Dedifferentiated amniotic fluid mesenchymal stem cell (primary cell): ENCODE measurements at regions not wholly inside any gene's neighbourhood (a gene's known extent, or its start where the extent isn't known, plus 50 kb on each side); places are given as distances from the start of the nearest gene placed in this dataset.
"Not testable (repeated sequence)": the region's sequence is repeated elsewhere in the genome, so short reads cannot be mapped to it uniquely, and the experiment has no call there.

Source experiments
- DNase-seq: peaks from one replicate; pipeline ENCODE4 v3.0.0-alpha.2; 2016; ENCODE audit errors: extremely low spot score

GRCh38 chr4:94014484-94015136 is 186.1 kb downstream of the ATOH1 start:
- DNase-seq = no peak

- DNase-seq = no peak
These were observed 187.4 kb downstream of the ATOH1 start for GRCh38 chr4:94015956-94016355.

- DNase-seq = peak; percentile 17
These were observed 174.9 kb upstream of the SMARCAD1 start for GRCh38 chr4:94032754-94033153.

GRCh38 chr4:94036964-94037363 is 170.7 kb upstream of the SMARCAD1 start:
- DNase-seq = no peak

GRCh38 chr4:94038195-94038594 is 169.5 kb upstream of the SMARCAD1 start:
- DNase-seq = no peak

- no peak for DNase-seq
These were observed 168.4 kb upstream of the SMARCAD1 start for GRCh38 chr4:94039226-94039625.

- not testable (repeated sequence) for DNase-seq
These were observed 163.2 kb upstream of the SMARCAD1 start for GRCh38 chr4:94044471-94044870.

- no peak for DNase-seq
These were observed 144.6 kb upstream of the SMARCAD1 start for GRCh38 chr4:94063084-94063483.

GRCh38 chr4:94068753-94069719 is 138.6 kb upstream of the SMARCAD1 start:
- DNase-seq = no peak

- DNase-seq = no peak
These were observed 131.2 kb upstream of the SMARCAD1 start for GRCh38 chr4:94076498-94076897.

GRCh38 chr4:94084155-94084554 is 123.5 kb upstream of the SMARCAD1 start:
- no peak for DNase-seq

- DNase-seq = not testable (repeated sequence)
These were observed 108.5 kb upstream of the SMARCAD1 start for GRCh38 chr4:94099141-94099540.

GRCh38 chr4:94112644-94113043 is 95.0 kb upstream of the SMARCAD1 start:
- no peak for DNase-seq

GRCh38 chr4:94115687-94116086 is 92.0 kb upstream of the SMARCAD1 start:
- no peak for DNase-seq

- no peak for DNase-seq
These were observed 90.8 kb upstream of the SMARCAD1 start for GRCh38 chr4:94116842-94117241.

- no peak for DNase-seq
These were observed 81.0 kb upstream of the SMARCAD1 start for GRCh38 chr4:94126669-94127068.

- peak; percentile 42 for DNase-seq
These were observed 79.8 kb upstream of the SMARCAD1 start for GRCh38 chr4:94127707-94128328.

GRCh38 chr4:94131212-94131611 is 76.5 kb upstream of the SMARCAD1 start:
- no peak for DNase-seq

GRCh38 chr4:94135701-94136100 is 72.0 kb upstream of the SMARCAD1 start:
- DNase-seq = no peak

- DNase-seq = no peak
These were observed 67.6 kb upstream of the SMARCAD1 start for GRCh38 chr4:94139931-94140612.

GRCh38 chr4:94141001-94141400 is 66.7 kb upstream of the SMARCAD1 start:
- no peak for DNase-seq

GRCh38 chr4:94148052-94148451 is 59.6 kb upstream of the SMARCAD1 start:
- DNase-seq = not testable (repeated sequence)
